ENCODE measurements at regions not wholly inside any gene's neighbourhood (a gene's known extent, or its start where the extent isn't known, plus 50 kb on each side); places are given as distances from the start of the nearest gene placed in this dataset.
A peak's percentile ranks its signal among the peaks of the same experiment; 100 is the strongest.

GRCh38 chr6:119566546-119567260, 217.1 kb upstream of the MAN1A1 start:
- no peak for DNase-seq (ENCODE audit: low read depth)
- in situ Hi-C loops (cut with HindIII; ENCODE audit: low pct_unique_long_range_greater_than_20kb, low sequenced_read_pairs), result no loop called here

GRCh38 chr6:119565893-119566292, 216.3 kb upstream of the MAN1A1 start:
- in situ Hi-C loops (cut with HindIII; ENCODE audit: low pct_unique_long_range_greater_than_20kb, low sequenced_read_pairs), result no loop called here
- no peak for DNase-seq (ENCODE audit: low read depth)

- DNase-seq (ENCODE audit: low read depth), result no peak
- in situ Hi-C loops (cut with HindIII; ENCODE audit: low pct_unique_long_range_greater_than_20kb, low sequenced_read_pairs), result no loop called here
Measured at GRCh38 chr6:119562168-119562567, 212.6 kb upstream of the MAN1A1 start.

- no peak for DNase-seq (ENCODE audit: low read depth)
- in situ Hi-C loops (cut with HindIII; ENCODE audit: low pct_unique_long_range_greater_than_20kb, low sequenced_read_pairs), result no loop called here
Measured at GRCh38 chr6:119559586-119559985, 210.0 kb upstream of the MAN1A1 start.

- in situ Hi-C loops (cut with HindIII; ENCODE audit: low pct_unique_long_range_greater_than_20kb, low sequenced_read_pairs), result no loop called here
- no peak for DNase-seq (ENCODE audit: low read depth)
Measured at GRCh38 chr6:119557239-119557638, 207.7 kb upstream of the MAN1A1 start.

- in situ Hi-C loops (cut with HindIII; ENCODE audit: low pct_unique_long_range_greater_than_20kb, low sequenced_read_pairs), result no loop called here
- DNase-seq (ENCODE audit: low read depth), result no peak
Measured at GRCh38 chr6:119552021-119552420, 202.5 kb upstream of the MAN1A1 start.

- in situ Hi-C loops (cut with HindIII; ENCODE audit: low pct_unique_long_range_greater_than_20kb, low sequenced_read_pairs), result no loop called here
- no peak for DNase-seq (ENCODE audit: low read depth)
Measured at GRCh38 chr6:119547024-119547423, 197.5 kb upstream of the MAN1A1 start.

GRCh38 chr6:119545245-119545644, 195.7 kb upstream of the MAN1A1 start:
- in situ Hi-C loops (cut with HindIII; ENCODE audit: low pct_unique_long_range_greater_than_20kb, low sequenced_read_pairs), result no loop called here
- DNase-seq (ENCODE audit: low read depth), result no peak

GRCh38 chr6:119544325-119545175, 195.0 kb upstream of the MAN1A1 start:
- no peak for DNase-seq (ENCODE audit: low read depth)
- in situ Hi-C loops (cut with HindIII; ENCODE audit: low pct_unique_long_range_greater_than_20kb, low sequenced_read_pairs), result no loop called here

GRCh38 chr6:119543332-119543731, 193.8 kb upstream of the MAN1A1 start:
- no peak for DNase-seq (ENCODE audit: low read depth)
- in situ Hi-C loops (cut with HindIII; ENCODE audit: low pct_unique_long_range_greater_than_20kb, low sequenced_read_pairs), result no loop called here

GRCh38 chr6:119542037-119542436, 192.5 kb upstream of the MAN1A1 start:
- in situ Hi-C loops (cut with HindIII; ENCODE audit: low pct_unique_long_range_greater_than_20kb, low sequenced_read_pairs), result no loop called here
- no peak for DNase-seq (ENCODE audit: low read depth)

GRCh38 chr6:119541132-119541905, 191.8 kb upstream of the MAN1A1 start:
- DNase-seq (ENCODE audit: low read depth), result peak; percentile 7
- in situ Hi-C loops (cut with HindIII; ENCODE audit: low pct_unique_long_range_greater_than_20kb, low sequenced_read_pairs), result no loop called here

- in situ Hi-C loops (cut with HindIII; ENCODE audit: low pct_unique_long_range_greater_than_20kb, low sequenced_read_pairs), result no loop called here
- no peak for DNase-seq (ENCODE audit: low read depth)
Measured at GRCh38 chr6:119540417-119540816, 190.9 kb upstream of the MAN1A1 start.

GRCh38 chr6:119539066-119539746, 189.6 kb upstream of the MAN1A1 start:
- in situ Hi-C loops (cut with HindIII; ENCODE audit: low pct_unique_long_range_greater_than_20kb, low sequenced_read_pairs), result no loop called here

GRCh38 chr6:119536666-119537065, 187.1 kb upstream of the MAN1A1 start:
- no peak for DNase-seq (ENCODE audit: low read depth)
- in situ Hi-C loops (cut with HindIII; ENCODE audit: low pct_unique_long_range_greater_than_20kb, low sequenced_read_pairs), result no loop called here

More at GRCh38 chr6:119539066-119539746, 189.6 kb upstream of the MAN1A1 start:
- DNase-seq (ENCODE audit: low read depth), result no peak

- in situ Hi-C loops (cut with HindIII; ENCODE audit: low pct_unique_long_range_greater_than_20kb, low sequenced_read_pairs), result no loop called here
- DNase-seq (ENCODE audit: low read depth), result no peak
Measured at GRCh38 chr6:119535332-119535731, 185.8 kb upstream of the MAN1A1 start.

- in situ Hi-C loops (cut with HindIII; ENCODE audit: low pct_unique_long_range_greater_than_20kb, low sequenced_read_pairs), result no loop called here
- DNase-seq (ENCODE audit: low read depth), result no peak
Measured at GRCh38 chr6:119533603-119534279, 184.2 kb upstream of the MAN1A1 start.

GRCh38 chr6:119527231-119527578, 177.6 kb upstream of the MAN1A1 start:
- no peak for DNase-seq (ENCODE audit: low read depth)
- in situ Hi-C loops (cut with HindIII; ENCODE audit: low pct_unique_long_range_greater_than_20kb, low sequenced_read_pairs), result no loop called here
